H9 (cell line): ENCODE measurements at regions not wholly inside any gene's neighbourhood (a gene's known extent, or its start where the extent isn't known, plus 50 kb on each side); places are given as distances from the start of the nearest gene placed in this dataset.
"Not testable (repeated sequence)": the region's sequence is repeated elsewhere in the genome, so short reads cannot be mapped to it uniquely, and the experiment has no call there.

Experiments
- DNase-seq: peaks from one replicate; pipeline ENCODE4 v3.0.0-alpha.2; 2017
- H2AFZ ChIP-seq: one replicate; pipeline ENCODE4 v1.6.1; 2013; ENCODE audit warnings: mild to moderate bottlenecking, low read length, control low read depth, moderate library complexity
- H2AK5ac ChIP-seq: 2 replicates; pipeline ENCODE4 v1.6.1; 2013; ENCODE audit warnings: low read length, control low read depth, mixed read lengths; ENCODE audit not compliant: insufficient read length
- H2BK120ac ChIP-seq: one replicate; pipeline ENCODE4 v1.6.1; 2013; ENCODE audit warnings: low read depth, mild to moderate bottlenecking, low read length, control low read depth, inconsistent platforms; ENCODE audit not compliant: poor library complexity, severe bottlenecking
- H2BK12ac ChIP-seq: 2 replicates; pipeline ENCODE4 v1.6.1; 2013; ENCODE audit warnings: low read length, control low read depth, mixed read lengths, low read depth; ENCODE audit not compliant: insufficient read length
- H2BK15ac ChIP-seq: 2 replicates; pipeline ENCODE4 v1.6.1; 2013; ENCODE audit warnings: low read depth, low read length, control low read depth
- H2BK20ac ChIP-seq: one replicate; pipeline ENCODE4 v1.6.1; 2013; ENCODE audit warnings: low read depth, mild to moderate bottlenecking, low read length, control low read depth, inconsistent platforms; ENCODE audit not compliant: poor library complexity, severe bottlenecking
- H2BK5ac ChIP-seq: 2 replicates; pipeline ENCODE4 v1.6.1; 2013; ENCODE audit warnings: low read length, control low read depth, mixed read lengths; ENCODE audit not compliant: insufficient read length
- H3K14ac ChIP-seq: 2 replicates; pipeline ENCODE4 v1.6.1; 2013; ENCODE audit warnings: low read length, control low read depth; ENCODE audit not compliant: insufficient read depth
- H3K18ac ChIP-seq: 2 replicates; pipeline ENCODE4 v1.6.1; 2013; ENCODE audit warnings: low read depth, mild to moderate bottlenecking, mixed read lengths, low read length, control low read depth; ENCODE audit not compliant: insufficient read length
- H3K23ac ChIP-seq: 2 replicates; pipeline ENCODE4 v1.6.1; 2013; ENCODE audit warnings: low read length, control low read depth, mixed read lengths, low read depth; ENCODE audit not compliant: insufficient read length
- H3K23me2 ChIP-seq: 2 replicates; pipeline ENCODE4 v1.6.1; 2013; ENCODE audit warnings: low read depth, mild to moderate bottlenecking, mixed read lengths, low read length, control low read depth; ENCODE audit not compliant: insufficient read length, poor library complexity, severe bottlenecking
- H3K27ac ChIP-seq: 2 replicates; pipeline ENCODE4 v1.5.1; 2013; ENCODE audit warnings: low read length, control low read depth, mixed read lengths, low read depth; ENCODE audit not compliant: insufficient read length
- H3K27me3 ChIP-seq: 2 replicates; pipeline ENCODE4 v1.6.1; 2013; ENCODE audit warnings: low read length, control low read depth, inconsistent platforms; ENCODE audit not compliant: insufficient read depth
- H3K4ac ChIP-seq: 2 replicates; pipeline ENCODE4 v1.6.1; 2013; ENCODE audit warnings: low read depth, mild to moderate bottlenecking, control low read depth, inconsistent platforms, low read length, moderate library complexity
- H3K4me1 ChIP-seq: 2 replicates; pipeline ENCODE4 v1.6.1; 2013; ENCODE audit warnings: low read length, control low read depth, inconsistent platforms; ENCODE audit not compliant: insufficient read depth
- H3K4me2 ChIP-seq: 2 replicates; pipeline ENCODE4 v1.6.1; 2013; ENCODE audit warnings: low read length, control low read depth, mixed read lengths; ENCODE audit not compliant: insufficient read length, insufficient read depth
- H3K56ac ChIP-seq: 2 replicates; pipeline ENCODE4 v1.6.1; 2013; ENCODE audit warnings: low read depth, mild to moderate bottlenecking, mixed read lengths, low read length, control low read depth; ENCODE audit not compliant: insufficient read length
- H3K79me1 ChIP-seq: 2 replicates; pipeline ENCODE4 v1.6.1; 2013; ENCODE audit warnings: low read depth, mild to moderate bottlenecking, moderate library complexity, low read length, control low read depth, inconsistent platforms; ENCODE audit not compliant: insufficient read depth, poor library complexity, severe bottlenecking
- H3K79me2 ChIP-seq: 2 replicates; pipeline ENCODE4 v1.6.1; 2013; ENCODE audit warnings: low read length, control low read depth, inconsistent platforms; ENCODE audit not compliant: insufficient read depth
- H3K9ac ChIP-seq: 2 replicates; pipeline ENCODE4 v1.6.1; 2013; ENCODE audit warnings: low read length, control low read depth, mixed read lengths; ENCODE audit not compliant: insufficient read length; ENCODE audit errors: extremely low read depth
- H3K9me3 ChIP-seq: one replicate; pipeline ENCODE4 v1.6.1; 2013; ENCODE audit warnings: low read depth, low read length, inconsistent platforms; ENCODE audit not compliant: control insufficient read depth
- H3T11ph ChIP-seq: one replicate; pipeline ENCODE4 v1.6.1; 2013; ENCODE audit warnings: mild to moderate bottlenecking, low read length, control low read depth, inconsistent platforms
- H4K20me1 ChIP-seq: one replicate; pipeline ENCODE4 v1.6.1; 2013; ENCODE audit not compliant: control insufficient read depth, insufficient read length, insufficient read depth
- H4K5ac ChIP-seq: 2 replicates; pipeline ENCODE4 v1.6.1; 2013; ENCODE audit warnings: low read depth, mild to moderate bottlenecking, mixed read lengths, low read length, control low read depth; ENCODE audit not compliant: insufficient read length
- H4K8ac ChIP-seq: replicated peaks from 2 replicates; pipeline ENCODE4 v1.6.1; 2013; ENCODE audit warnings: low read length, control low read depth, mixed read lengths, low read depth; ENCODE audit not compliant: insufficient read length
- H4K91ac ChIP-seq: 2 replicates; pipeline ENCODE4 v1.6.1; 2013; ENCODE audit warnings: low read depth, mild to moderate bottlenecking, moderate library complexity, mixed read lengths, low read length, control low read depth; ENCODE audit not compliant: insufficient read length
- H3K27ac Mint-ChIP-seq, 3 experiments: 2 replicates in 2 of 3; 3 replicates in 1 of 3; pipeline ENCODE4 v1.8.0; 2020 to 2021; ENCODE audit warnings: mixed read lengths in 3 of 3, mild to moderate bottlenecking in 1 of 3, moderate library complexity in 1 of 3
- H3K27me3 Mint-ChIP-seq: 2 replicates; pipeline ENCODE4 v1.8.0; 2021; ENCODE audit warnings: low read depth, mild to moderate bottlenecking, moderate library complexity, mixed read lengths
- H3K36me3 Mint-ChIP-seq, 3 experiments: 2 replicates in 2 of 3; 3 replicates in 1 of 3; pipeline ENCODE4 v1.8.0; 2020 to 2021; ENCODE audit warnings: low read depth in 3 of 3, mixed read lengths in 3 of 3; ENCODE audit not compliant: insufficient read depth in 1 of 3
- H3K4me1 Mint-ChIP-seq, 2 experiments: 2 replicates each; pipeline ENCODE4 v1.8.0; 2020; ENCODE audit warnings: mixed read lengths in 2 of 2
- H3K4me3 Mint-ChIP-seq, 2 experiments: 2 replicates in 1 of 2; 3 replicates in 1 of 2; pipeline ENCODE4 v1.8.0; 2020 to 2021; ENCODE audit warnings: mild to moderate bottlenecking in 2 of 2, mixed read lengths in 2 of 2, moderate library complexity in 1 of 2
- H3K9me3 Mint-ChIP-seq, 2 experiments: 2 replicates in 1 of 2; 3 replicates in 1 of 2; pipeline ENCODE4 v1.8.0; 2020; ENCODE audit warnings: mild to moderate bottlenecking in 2 of 2, mixed read lengths in 2 of 2, moderate library complexity in 1 of 2
- CTCF ChIP-seq: fragments of 200-600 bp; sonication (generic); conservative IDR thresholded peaks from 3 replicates; pipeline ENCODE4 v1.8.0; 2021; ENCODE audit warnings: antibody characterized with exemption, mild to moderate bottlenecking
- WGBS: extraction: QIAGEN DNeasy Blood & Tissue Kit; methylation state at CpG from one replicate; pipeline ENCODE4 v1.1.7; 2013; ENCODE audit warnings: missing lambda C conversion rate, low lambda C conversion rate, mixed read lengths; ENCODE audit not compliant: insufficient read length; ENCODE audit errors: extremely low coverage; 5-methylcytosine and 5-hydroxymethylcytosine counted together

DNA sequence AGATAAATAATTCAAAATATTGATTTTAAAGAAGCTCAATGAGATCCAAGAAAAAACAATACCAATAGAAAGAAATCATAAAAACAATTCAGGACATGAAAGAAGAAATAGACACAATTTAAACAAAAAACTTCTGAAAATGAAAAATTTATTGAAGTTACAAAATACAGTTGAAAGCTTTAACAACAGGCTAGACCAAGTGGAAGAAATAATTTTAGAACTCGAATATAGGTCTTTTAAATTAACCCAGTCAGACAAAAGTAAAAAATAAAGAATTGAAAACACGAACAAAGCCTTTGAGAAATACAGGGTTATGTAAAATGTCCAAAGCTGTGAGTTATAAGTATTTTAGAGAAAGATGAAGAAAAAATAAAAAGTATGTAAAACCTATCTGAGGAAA, 152.4 kb upstream of the SMIM30 start:
- Histone ChIP-seq H2AK5ac (no peak overlapping the region), H3K4ac (no peak overlapping the region), H4K8ac (no peak overlapping the region), H3K14ac (no peak overlapping the region), H2BK15ac (no peak overlapping the region), H3K4me1 (no peaks in the 10 kb centered on the region), H2BK5ac (no peak overlapping the region), H3K79me2 (no peaks in the 10 kb centered on the region), H3K79me1 (no peaks in the 10 kb centered on the region), H4K5ac (no peak overlapping the region), H4K20me1 (no peaks in the 10 kb centered on the region), H3K9ac (no peak overlapping the region), H3K23me2 (no peaks in the 10 kb centered on the region), H3K23ac (no peak overlapping the region), H3T11ph (no peak overlapping the region), H3K4me2 (no peak overlapping the region), H3K9me3 (peaks cover 4% of the 10 kb centered on the region), H3K56ac (no peak overlapping the region), H2AFZ (no peak overlapping the region), H2BK12ac (no peak overlapping the region), H3K27ac (no peak overlapping the region), H3K18ac (no peak overlapping the region), H2BK20ac (no peak overlapping the region), H2BK120ac (no peak overlapping the region), H3K27me3 (no peaks in the 10 kb centered on the region), H4K91ac (no peak overlapping the region)
- no peaks in the 10 kb centered on the region for H3K4me1 Mint-ChIP-seq
- peaks cover 1 to 7% (median 5%) of the 10 kb centered on the region in 3 experiments; a peak in 4 of 7 replicates for H3K36me3 Mint-ChIP-seq
- no CpG with 5 or more reads among the region's 2 CpGs for WGBS
- H3K9me3 Mint-ChIP-seq = peaks cover 11 to 24% of the 10 kb centered on the region in 2 experiments; a peak in 4 of 5 replicates
- no peak overlapping the region for H3K4me3 Mint-ChIP-seq
- no peak overlapping the region for H3K27ac Mint-ChIP-seq
- no peak for TF ChIP-seq CTCF
- no peak for DNase-seq
- H3K27me3 Mint-ChIP-seq = no peaks in the 10 kb centered on the region; the same call in 1 of the 2 replicates

DNA sequence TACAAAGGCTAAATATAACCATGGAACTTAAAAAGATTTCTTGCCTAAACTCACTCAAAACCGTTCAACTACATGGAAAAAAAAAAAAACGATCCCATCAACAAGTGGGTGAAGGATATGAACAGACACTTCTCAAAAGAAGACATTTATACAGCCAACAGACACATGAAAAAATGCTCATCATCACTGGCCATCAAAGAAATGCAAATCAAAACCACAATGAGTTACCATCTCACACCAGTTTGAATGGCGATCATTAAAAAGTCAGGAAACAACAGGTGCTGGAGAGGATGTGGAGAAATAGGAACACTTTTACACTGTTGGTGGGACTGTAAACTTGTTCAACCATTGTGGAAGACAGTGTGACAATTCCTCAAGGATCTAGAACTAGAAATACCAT, 151.2 kb upstream of the SMIM30 start:
- H3K18ac ChIP-seq, H3K27me3 Mint-ChIP-seq, H3K79me2 ChIP-seq, H3K9ac ChIP-seq, H3K56ac ChIP-seq, H2BK120ac ChIP-seq, H2BK15ac ChIP-seq, H4K5ac ChIP-seq, H3K36me3 Mint-ChIP-seq, H3K27ac ChIP-seq, H3K4me1 Mint-ChIP-seq, H4K20me1 ChIP-seq, H3K4me1 ChIP-seq, H3K14ac ChIP-seq, H2AFZ ChIP-seq, H3K4me2 ChIP-seq, H3K4me3 Mint-ChIP-seq, DNase-seq, H2AK5ac ChIP-seq, H2BK12ac ChIP-seq, H3K79me1 ChIP-seq, H4K8ac ChIP-seq, H3K9me3 ChIP-seq, H2BK20ac ChIP-seq, H3K23me2 ChIP-seq, H4K91ac ChIP-seq, H3K23ac ChIP-seq, H3K27me3 ChIP-seq, H3T11ph ChIP-seq, H3K4ac ChIP-seq, H2BK5ac ChIP-seq: not testable (repeated sequence)
- peak overlapping the region in 1 of 3 experiments; percentile 67; a peak in 1 of 7 replicates for H3K27ac Mint-ChIP-seq
- H3K9me3 Mint-ChIP-seq = peaks cover 11 to 20% of the 10 kb centered on the region in 2 experiments; a peak in 4 of 5 replicates
- no CpG with 5 or more reads among the region's 3 CpGs for WGBS
